Neuronal stem cell (in vitro differentiated cells): ENCODE measurements at regions not wholly inside any gene's neighbourhood (a gene's known extent, or its start where the extent isn't known, plus 50 kb on each side); places are given as distances from the start of the nearest gene placed in this dataset.

Experiments
- DNase-seq: peaks from one replicate; pipeline ENCODE4 v3.0.0-alpha.2; 2013; ENCODE audit warnings: low spot score
- H2AFZ ChIP-seq: one replicate; pipeline ENCODE4 v1.6.1; 2013; ENCODE audit warnings: mild to moderate bottlenecking, low read length, inconsistent platforms
- H2AK5ac ChIP-seq: 2 replicates; pipeline ENCODE4 v1.6.1; 2013; ENCODE audit warnings: low read depth, mild to moderate bottlenecking, inconsistent platforms, low read length, moderate library complexity, mixed read lengths
- H2BK120ac ChIP-seq: 2 replicates; pipeline ENCODE4 v1.6.1; 2013; ENCODE audit warnings: low read depth, mild to moderate bottlenecking, inconsistent platforms, low read length, moderate library complexity, mixed read lengths
- H2BK12ac ChIP-seq: one replicate; pipeline ENCODE4 v1.6.1; 2013; ENCODE audit warnings: low read length, inconsistent platforms
- H2BK15ac ChIP-seq: 2 replicates; pipeline ENCODE4 v1.6.1; 2013; ENCODE audit warnings: mild to moderate bottlenecking, low read length, inconsistent platforms, mixed read lengths
- H2BK5ac ChIP-seq: one replicate; pipeline ENCODE4 v1.6.1; 2013; ENCODE audit warnings: inconsistent platforms, mild to moderate bottlenecking, low read length, moderate library complexity
- H3K14ac ChIP-seq: one replicate; pipeline ENCODE4 v1.6.1; 2013; ENCODE audit warnings: low read length, inconsistent platforms
- H3K18ac ChIP-seq: 2 replicates; pipeline ENCODE4 v1.6.1; 2013; ENCODE audit warnings: low read length, inconsistent platforms
- H3K23ac ChIP-seq: 2 replicates; pipeline ENCODE4 v1.6.1; 2013; ENCODE audit warnings: low read depth, mild to moderate bottlenecking, mixed read lengths, low read length, inconsistent platforms; ENCODE audit not compliant: poor library complexity
- H3K27ac ChIP-seq: replicated peaks from 3 replicates; pipeline ENCODE4 v1.5.1; 2013; ENCODE audit warnings: low read length, inconsistent platforms
- H3K27me3 ChIP-seq, 3 experiments: 2 replicates each; pipeline ENCODE4 v1.6.1; 2013; ENCODE audit warnings: low read length in 3 of 3, mild to moderate bottlenecking in 2 of 3, inconsistent platforms in 1 of 3, low read depth in 1 of 3, mixed read lengths in 1 of 3, moderate library complexity in 1 of 3; ENCODE audit not compliant: control insufficient read depth in 3 of 3, insufficient read depth in 3 of 3
- H3K36me3 ChIP-seq, 2 donors: replicated peaks in 1 of 2; 2 replicates each; pipeline ENCODE4 v1.6.1; 2013; ENCODE audit warnings: low read length in 2 of 2; ENCODE audit not compliant: control insufficient read depth in 2 of 2, insufficient read depth in 2 of 2
- H3K4ac ChIP-seq: 2 replicates; pipeline ENCODE4 v1.6.1; 2013; ENCODE audit warnings: inconsistent platforms, mild to moderate bottlenecking, low read length, moderate library complexity
- H3K4me1 ChIP-seq, 2 donors: 1 replicate in 1 of 2; 2 replicates in 1 of 2; pipeline ENCODE4 v1.6.1; 2013; ENCODE audit warnings: low read length in 2 of 2, low read depth in 1 of 2; ENCODE audit not compliant: control insufficient read depth in 2 of 2, insufficient read depth in 1 of 2
- H3K4me2 ChIP-seq: one replicate; pipeline ENCODE4 v1.6.1; 2013; ENCODE audit warnings: mild to moderate bottlenecking, low read length, inconsistent platforms; ENCODE audit not compliant: insufficient read depth, poor library complexity, severe bottlenecking
- H3K4me3 ChIP-seq, 2 donors: 2 replicates each; pipeline ENCODE4 v1.5.1; 2013; ENCODE audit warnings: low read length in 2 of 2, mild to moderate bottlenecking in 2 of 2, inconsistent platforms in 1 of 2, moderate library complexity in 1 of 2
- H3K79me1 ChIP-seq: one replicate; pipeline ENCODE4 v1.6.1; 2013; ENCODE audit warnings: low read depth, mild to moderate bottlenecking, inconsistent platforms, low read length, moderate library complexity
- H3K9ac ChIP-seq: one replicate; pipeline ENCODE4 v1.6.1; 2013; ENCODE audit warnings: mild to moderate bottlenecking, low read depth, low read length, inconsistent platforms; ENCODE audit not compliant: poor library complexity
- H3K9me3 ChIP-seq, 2 donors: replicated peaks in 1 of 2; 2 replicates each; pipeline versions ENCODE3 to v1.6.1; 2013; ENCODE audit warnings: low read length in 2 of 2, mild to moderate bottlenecking in 2 of 2, inconsistent platforms in 1 of 2, low read depth in 1 of 2, mixed read lengths in 1 of 2, moderate library complexity in 1 of 2; ENCODE audit not compliant: control insufficient read depth in 2 of 2, insufficient read depth in 1 of 2
- H4K8ac ChIP-seq: one replicate; pipeline ENCODE4 v1.6.1; 2013; ENCODE audit warnings: low read depth, mild to moderate bottlenecking, inconsistent platforms, low read length, moderate library complexity
- H4K91ac ChIP-seq: one replicate; pipeline ENCODE4 v1.6.1; 2013; ENCODE audit warnings: low read length, low read depth, mild to moderate bottlenecking, inconsistent platforms; ENCODE audit not compliant: poor library complexity
- WGBS, 2 donors: extraction: QIAGEN DNeasy Blood & Tissue Kit; methylation state at CpG; one replicate each; pipeline ENCODE4 v1.1.7; 2013; ENCODE audit warnings: missing lambda C conversion rate in 2 of 2, mixed read lengths in 1 of 2; ENCODE audit not compliant: insufficient read length in 2 of 2, insufficient replicate concordance in 1 of 2; ENCODE audit errors: extremely low coverage in 2 of 2; 5-methylcytosine and 5-hydroxymethylcytosine counted together

- Histone ChIP-seq H3K23ac (no peak overlapping the region), H2BK120ac (no peak overlapping the region), H3K79me1 (no peaks in the 10 kb centered on the region), H3K4ac (no peak overlapping the region), H2BK12ac (no peak overlapping the region), H4K8ac (no peak overlapping the region), H3K14ac (no peak overlapping the region), H3K4me1 (no peaks in the 10 kb centered on the region), H2BK15ac (no peak overlapping the region), H2AFZ (no peak overlapping the region), H4K91ac (no peak overlapping the region), H3K4me2 (no peak overlapping the region), H2AK5ac (no peak overlapping the region), H3K9me3 (no peaks in the 10 kb centered on the region), H2BK5ac (no peak overlapping the region), H3K4me3 (no peak overlapping the region), H3K9ac (no peak overlapping the region), H3K36me3 (no peaks in the 10 kb centered on the region), H3K18ac (no peak overlapping the region), H3K27me3 (no peaks in the 10 kb centered on the region), H3K27ac (no peak overlapping the region)
- DNase-seq, result no peak
- WGBS, 2 donors, result no CpG with 5 or more reads among the region's 2 CpGs
These were observed 565.4 kb downstream of the IRS1 start for GRCh38 chr2:226234187-226234586.

GRCh38 chr2:226233388-226233787, 566.2 kb downstream of the IRS1 start:
- Histone ChIP-seq H2BK120ac (no peak overlapping the region), H3K4me2 (no peak overlapping the region), H3K9me3 (no peaks in the 10 kb centered on the region), H3K18ac (no peak overlapping the region), H2BK15ac (no peak overlapping the region), H4K8ac (no peak overlapping the region), H3K4me1 (no peaks in the 10 kb centered on the region), H3K79me1 (no peaks in the 10 kb centered on the region), H2BK5ac (no peak overlapping the region), H3K27me3 (no peaks in the 10 kb centered on the region), H3K27ac (no peak overlapping the region), H3K23ac (no peak overlapping the region), H3K9ac (no peak overlapping the region), H2BK12ac (no peak overlapping the region), H3K36me3 (no peaks in the 10 kb centered on the region), H2AFZ (no peak overlapping the region), H3K14ac (no peak overlapping the region), H4K91ac (no peak overlapping the region), H2AK5ac (no peak overlapping the region), H3K4ac (no peak overlapping the region), H3K4me3 (no peak overlapping the region)
- no peak for DNase-seq

GRCh38 chr2:226228080-226228479, 571.5 kb downstream of the IRS1 start:
- no peak overlapping the region for H2AFZ ChIP-seq
- H3K4ac ChIP-seq, result no peak overlapping the region
- no peak overlapping the region for H3K4me3 ChIP-seq
- no peaks in the 10 kb centered on the region for H3K79me1 ChIP-seq
- no peak overlapping the region for H2BK12ac ChIP-seq
- H3K4me1 ChIP-seq, result no peaks in the 10 kb centered on the region
- H3K18ac ChIP-seq, result no peak overlapping the region
- no peaks in the 10 kb centered on the region for H3K36me3 ChIP-seq
- no peak overlapping the region for H4K91ac ChIP-seq
- H3K14ac ChIP-seq, result no peak overlapping the region
- H3K9ac ChIP-seq, result no peak overlapping the region
- H3K4me2 ChIP-seq, result no peak overlapping the region
- H4K8ac ChIP-seq, result no peak overlapping the region
- H2BK120ac ChIP-seq, result no peak overlapping the region
- no peak overlapping the region for H3K27ac ChIP-seq
- no peak overlapping the region for H2BK5ac ChIP-seq
- H2AK5ac ChIP-seq, result no peak overlapping the region
- no peak overlapping the region for H2BK15ac ChIP-seq
- no peak for DNase-seq
- H3K23ac ChIP-seq, result no peak overlapping the region
- no peaks in the 10 kb centered on the region for H3K9me3 ChIP-seq
- H3K27me3 ChIP-seq, result no peaks in the 10 kb centered on the region
- no CpG with 5 or more reads among the region's 2 CpGs for WGBS, 2 donors

GRCh38 chr2:226227341-226227740, 572.3 kb downstream of the IRS1 start:
- Histone ChIP-seq H3K4ac (no peak overlapping the region), H3K79me1 (no peaks in the 10 kb centered on the region), H2BK12ac (no peak overlapping the region), H3K23ac (no peak overlapping the region), H2BK15ac (no peak overlapping the region), H3K4me3 (no peak overlapping the region), H2BK120ac (no peak overlapping the region), H3K4me1 (no peaks in the 10 kb centered on the region), H3K18ac (no peak overlapping the region), H3K9ac (no peak overlapping the region), H3K36me3 (no peaks in the 10 kb centered on the region), H2AFZ (no peak overlapping the region), H4K8ac (no peak overlapping the region), H3K9me3 (no peaks in the 10 kb centered on the region), H3K27me3 (no peaks in the 10 kb centered on the region), H2AK5ac (no peak overlapping the region), H3K27ac (no peak overlapping the region), H4K91ac (no peak overlapping the region), H2BK5ac (no peak overlapping the region), H3K4me2 (no peak overlapping the region), H3K14ac (no peak overlapping the region)
- no peak for DNase-seq
